DMS53 treated with DMSO at 0.1 percent for 48 hours (cell line): ENCODE measurements at regions not wholly inside any gene's neighbourhood (a gene's known extent, or its start where the extent isn't known, plus 50 kb on each side); places are given as distances from the start of the nearest gene placed in this dataset.

Experiments used
- DNase-seq: peaks from one replicate; lab custom pipeline; 2025; ENCODE audit not compliant: unreplicated experiment; lab: John Stamatoyannopoulos, UW

GRCh38 chr12:93279565-93280412, 97.9 kb upstream of the NUDT4 start:
- DNase-seq = no peak

GRCh38 chr12:93287149-93287548, 90.6 kb upstream of the NUDT4 start:
- no peak for DNase-seq

- DNase-seq = no peak
Measured at GRCh38 chr12:93288626-93289025, 89.1 kb upstream of the NUDT4 start.

- no peak for DNase-seq
Measured at GRCh38 chr12:93290391-93290790, 87.3 kb upstream of the NUDT4 start.

- no peak for DNase-seq
Measured at GRCh38 chr12:93292213-93292612, 85.5 kb upstream of the NUDT4 start.

- no peak for DNase-seq
Measured at GRCh38 chr12:93292731-93293566, 84.8 kb upstream of the NUDT4 start.

GRCh38 chr12:93297032-93297431, 80.7 kb upstream of the NUDT4 start:
- no peak for DNase-seq

GRCh38 chr12:93297536-93297935, 80.2 kb upstream of the NUDT4 start:
- no peak for DNase-seq

GRCh38 chr12:93299262-93299846, 78.4 kb upstream of the NUDT4 start:
- DNase-seq = no peak

GRCh38 chr12:93300611-93301021, 77.1 kb upstream of the NUDT4 start:
- no peak for DNase-seq

GRCh38 chr12:93302331-93303229, 75.1 kb upstream of the NUDT4 start:
- DNase-seq = no peak

GRCh38 chr12:93306636-93307035, 71.1 kb upstream of the NUDT4 start:
- no peak for DNase-seq

- no peak for DNase-seq
Measured at GRCh38 chr12:93308281-93308680, 69.4 kb upstream of the NUDT4 start.

GRCh38 chr12:93311827-93312226, 65.9 kb upstream of the NUDT4 start:
- no peak for DNase-seq

- no peak for DNase-seq
Measured at GRCh38 chr12:93314177-93314497, 63.6 kb upstream of the NUDT4 start.

GRCh38 chr12:93315385-93315906, 62.3 kb upstream of the NUDT4 start:
- DNase-seq = no peak

- DNase-seq = no peak
Measured at GRCh38 chr12:93315907-93316622, 61.7 kb upstream of the NUDT4 start.

GRCh38 chr12:93316623-93316971, 61.1 kb upstream of the NUDT4 start:
- DNase-seq = no peak

- DNase-seq = no peak
Measured at GRCh38 chr12:93317227-93317626, 60.5 kb upstream of the NUDT4 start.
